SK-N-MC (cell line): ENCODE measurements at regions not wholly inside any gene's neighbourhood (a gene's known extent, or its start where the extent isn't known, plus 50 kb on each side); places are given as distances from the start of the nearest gene placed in this dataset.

ENCODE experiments used
- EZH2 ChIP-seq: fragments of 200-600 bp; sonication (generic); IDR thresholded peaks from one replicate; pipeline ENCODE4 v1.6.1; 2017; ENCODE audit warnings: antibody characterized with exemption
- POLR2AphosphoS5 ChIP-seq: IDR thresholded peaks from 2 replicates; pipeline ENCODE4 v1.6.1; 2012; ENCODE audit warnings: mild to moderate bottlenecking, low read depth, low read length, borderline replicate concordance

DNA sequence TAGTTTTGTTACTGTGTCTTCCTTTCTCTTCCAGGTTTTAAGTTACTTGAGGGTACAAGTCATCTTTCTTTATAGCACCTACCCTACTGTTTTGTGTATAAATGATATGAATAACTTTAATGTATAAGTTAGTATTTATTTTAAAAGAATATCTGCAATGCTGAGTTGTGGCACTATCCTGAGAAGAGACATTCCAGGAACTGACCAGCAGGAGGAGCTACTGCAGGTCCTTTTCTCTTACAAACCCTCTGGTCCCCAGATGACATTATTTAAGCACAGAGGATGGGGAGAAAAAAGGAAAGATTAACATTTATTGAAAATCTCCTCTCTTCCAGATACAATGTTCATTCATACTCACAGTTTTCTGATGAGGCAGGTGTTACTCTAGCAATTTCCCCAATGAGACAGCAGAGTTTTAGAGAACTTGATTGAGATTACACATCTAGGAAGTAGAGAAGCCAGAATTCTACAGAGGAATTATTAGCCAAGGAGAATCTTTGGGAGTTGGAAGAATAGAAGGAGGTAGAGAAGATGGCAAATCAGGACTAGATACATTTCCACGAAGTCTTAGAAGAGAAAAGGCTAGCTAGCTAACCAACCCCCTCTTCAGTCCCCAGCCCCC lies 541.2 kb upstream of the API5 start:
- no peak for TF ChIP-seq POLR2AphosphoS5
- TF ChIP-seq EZH2: no peak
